ENCODE measurements at regions not wholly inside any gene's neighbourhood (a gene's known extent, or its start where the extent isn't known, plus 50 kb on each side); places are given as distances from the start of the nearest gene placed in this dataset.

DNA sequence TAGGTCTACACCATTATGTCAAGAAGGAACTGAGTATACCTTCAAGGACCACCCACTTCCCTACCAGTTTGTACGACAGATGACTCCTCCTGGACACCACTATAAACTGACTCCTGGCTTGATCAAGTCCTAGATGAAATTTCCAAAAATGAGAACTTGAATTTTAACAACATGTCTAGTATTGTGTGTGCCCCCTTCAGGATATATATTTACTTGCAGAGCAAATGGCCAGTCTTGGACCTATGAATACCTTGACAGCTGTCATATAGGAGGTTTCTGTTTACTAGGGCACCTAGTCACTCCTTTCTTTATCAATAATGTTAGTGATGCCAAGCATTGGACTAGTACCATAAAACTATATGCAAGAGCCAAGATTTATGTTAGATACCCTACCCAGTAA, 94.1 kb upstream of the TMEM26 start:
- no peak for DNase-seq (ENCODE audit: low read depth)

DNA sequence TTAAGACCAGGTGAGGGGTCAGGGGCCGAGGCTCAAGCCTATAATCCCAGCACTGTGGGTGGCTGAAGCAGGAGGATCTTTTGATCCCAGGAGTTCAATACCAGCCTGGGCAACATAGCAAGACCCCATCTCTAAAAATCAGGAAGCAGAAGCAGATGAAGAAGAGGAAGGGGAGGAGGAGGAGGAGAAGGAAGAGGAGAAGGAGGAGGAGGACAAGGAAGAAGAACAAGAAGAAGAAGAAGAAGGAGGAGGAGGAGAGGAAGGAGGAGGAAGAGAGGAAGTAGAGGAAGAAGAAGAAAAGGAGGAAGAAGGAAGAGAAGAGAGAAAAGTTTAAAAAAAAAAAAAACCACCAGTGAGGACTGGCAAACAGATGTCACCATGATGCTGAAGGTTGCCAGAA, 92.0 kb upstream of the TMEM26 start:
- DNase-seq (ENCODE audit: low read depth), result no peak

DNA sequence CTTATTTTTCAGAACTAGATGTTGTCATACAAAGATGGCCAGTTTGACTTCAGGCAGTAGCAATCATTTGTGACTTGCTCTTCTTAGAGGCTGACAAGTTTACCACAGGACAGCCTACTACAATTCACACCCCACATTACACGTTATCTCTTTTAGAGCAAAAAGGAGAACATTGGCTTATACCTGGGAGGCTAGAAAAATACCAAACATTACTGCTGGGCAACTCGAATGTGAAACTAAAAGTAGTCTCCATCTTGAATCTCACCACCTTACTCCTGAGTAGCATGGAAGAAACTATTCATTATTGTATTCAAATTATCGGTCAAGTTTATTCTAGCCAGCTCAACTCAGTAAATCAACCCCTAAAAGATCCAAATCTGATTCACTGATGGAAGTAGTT, 90.7 kb upstream of the TMEM26 start:
- DNase-seq (ENCODE audit: low read depth), result no peak

DNA sequence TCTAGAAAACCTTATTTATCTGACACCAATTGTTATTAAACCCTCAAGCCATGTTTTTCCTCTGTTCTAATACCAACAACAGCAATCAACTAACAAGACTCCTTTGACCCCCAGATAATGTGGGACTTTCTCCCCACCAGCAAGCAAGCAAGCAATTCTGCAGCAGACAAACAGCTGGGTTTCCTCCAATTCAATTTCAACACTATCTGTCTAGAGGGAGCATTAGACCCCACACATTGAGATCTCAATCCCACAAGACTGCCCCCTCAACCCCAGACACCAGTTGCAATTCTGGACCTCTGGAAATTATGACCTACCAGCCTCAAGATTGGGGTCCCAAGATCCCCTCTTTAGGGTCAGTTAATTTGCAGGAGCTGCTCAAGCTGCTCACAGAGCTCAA, 89.4 kb upstream of the TMEM26 start:
- DNase-seq (ENCODE audit: low read depth), result no peak

DNA sequence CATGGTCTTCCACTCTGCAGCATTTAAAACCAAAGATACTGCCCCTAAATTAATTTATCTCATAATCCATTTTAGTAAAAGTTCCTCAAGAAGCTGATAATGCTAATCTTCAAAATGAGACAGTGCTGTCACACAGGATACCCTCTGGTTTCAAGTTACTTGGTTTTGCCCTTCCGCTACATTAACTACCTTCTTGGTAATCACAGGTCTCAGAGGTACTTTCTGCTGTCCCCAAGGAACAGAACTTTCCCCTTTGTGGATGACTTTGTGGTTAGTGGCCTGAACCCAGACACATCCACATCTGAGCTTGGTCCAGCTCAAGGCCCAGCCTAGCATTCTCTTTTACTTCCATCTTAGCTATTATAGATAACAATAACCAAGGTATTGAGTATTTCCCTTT, 88.8 kb upstream of the TMEM26 start:
- no peak for DNase-seq (ENCODE audit: low read depth)

DNA sequence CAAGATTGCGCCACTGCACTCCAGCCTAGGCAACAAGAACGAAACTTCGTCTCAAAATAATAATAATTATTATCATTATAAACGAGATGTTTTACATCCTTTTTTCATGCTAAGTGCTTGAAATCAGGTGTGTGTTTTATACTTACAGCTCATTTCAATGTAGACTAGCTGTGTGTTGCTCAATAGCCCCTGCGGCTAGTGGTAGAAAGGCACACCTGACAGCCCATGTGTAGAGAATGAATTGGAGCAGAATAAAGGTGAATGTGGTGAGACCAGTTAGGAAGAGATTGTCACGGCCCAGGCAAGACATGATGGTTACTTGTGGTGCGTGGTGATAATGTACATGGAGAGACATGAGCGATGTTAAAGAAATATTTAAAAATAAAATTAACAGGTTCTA, 86.7 kb upstream of the TMEM26 start:
- DNase-seq (ENCODE audit: low read depth), result no peak

DNA sequence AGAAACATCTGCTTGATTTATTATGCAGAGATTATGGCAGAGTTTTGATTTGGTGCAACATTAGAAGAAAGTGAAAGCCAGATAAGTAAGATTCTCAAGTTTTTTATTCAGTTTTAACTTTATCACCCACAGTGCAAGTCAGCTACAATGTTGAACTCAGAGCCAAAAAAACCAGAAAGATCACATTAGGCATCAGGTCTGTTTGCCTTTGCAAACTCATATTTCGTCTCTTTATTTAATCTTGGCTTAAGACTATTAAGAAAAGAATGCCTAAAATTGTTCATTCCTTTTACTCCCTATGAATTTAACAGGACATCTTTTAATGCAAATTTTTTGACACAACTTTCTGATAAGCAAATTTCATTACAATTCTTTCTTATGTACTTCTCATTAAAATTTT, 76.0 kb upstream of the TMEM26 start:
- DNase-seq (ENCODE audit: low read depth), result no peak

DNA sequence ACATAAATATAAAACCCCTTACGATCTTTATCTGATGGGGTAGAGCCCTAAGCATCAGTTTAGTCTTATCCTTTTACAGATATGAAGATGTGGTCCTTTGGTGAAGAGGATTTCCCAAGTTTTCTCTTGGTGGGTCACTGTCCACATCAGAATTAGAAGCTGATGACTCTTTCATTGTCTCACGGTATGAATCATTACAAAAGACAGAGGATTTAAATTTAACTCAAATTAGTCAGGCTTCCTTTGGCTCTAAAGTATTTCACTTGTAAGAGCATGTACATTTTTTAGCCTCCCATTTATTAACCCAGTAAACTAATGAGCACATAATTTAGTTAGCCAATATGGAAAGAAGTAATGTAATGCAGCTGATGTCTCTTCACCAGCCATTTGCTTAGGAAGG, 49.9 kb upstream of the TMEM26 start:
- DNase-seq (ENCODE audit: low read depth), result no peak

Measured in fibroblast of the conjunctiva (primary cell).